NB4 (cell line): ENCODE measurements at regions not wholly inside any gene's neighbourhood (a gene's known extent, or its start where the extent isn't known, plus 50 kb on each side); places are given as distances from the start of the nearest gene placed in this dataset.

Experiments used
- CTCF ChIP-seq: IDR thresholded peaks from one replicate; pipeline ENCODE4 v1.5.1; 2012; ENCODE audit warnings: low read depth, low read length
- MAX ChIP-seq: IDR thresholded peaks from 2 replicates; pipeline ENCODE4 v1.6.1; 2011; ENCODE audit warnings: low read depth, low read length
- MYC ChIP-seq: IDR thresholded peaks from 2 replicates; pipeline ENCODE4 v1.6.1; 2011; ENCODE audit warnings: low read depth, low read length
- POLR2A ChIP-seq: IDR thresholded peaks from 2 replicates; pipeline ENCODE4 v1.6.1; 2011; ENCODE audit warnings: mild to moderate bottlenecking; ENCODE audit not compliant: insufficient read length; ENCODE audit errors: extremely low read depth

GRCh38 chr6:87754828-87755227, 52.8 kb upstream of the AKIRIN2 start:
- no peak for TF ChIP-seq CTCF
- TF ChIP-seq MYC: no peak
- TF ChIP-seq POLR2A: no peak
- no peak for TF ChIP-seq MAX
